ENCODE measurements at regions not wholly inside any gene's neighbourhood (a gene's known extent, or its start where the extent isn't known, plus 50 kb on each side); places are given as distances from the start of the nearest gene placed in this dataset.

GRCh38 chr1:98075626-98076025 is 154.8 kb upstream of the DPYD start:
- POLR2A ChIA-PET, result no interaction called here
- TF ChIP-seq ZXDB (tag by site-specific recombination; IDR thresholded peaks at IDR 0.05) (no peak), ZNF704 (tag by site-specific recombination; IDR thresholded peaks at IDR 0.05) (no peak), RBAK (tag by site-specific recombination; IDR thresholded peaks at IDR 0.05) (no peak)
- no peaks in the 10 kb centered on the region for H3K36me3 ChIP-seq (ENCODE audit: control insufficient read depth in 2 of 2, insufficient read depth in 1 of 2, low read length in 2 of 2)
- H3K27ac ChIP-seq (ENCODE audit: extremely low read depth, low read depth, low read length), result no peak overlapping the region
- CTCF ChIA-PET, result interaction anchor here (0.7 kb wide), 1 partner anchor 23 kb away, joined by 3 read pairs; no protein-coding TSS in a partner anchor
- no peaks in the 10 kb centered on the region for H3K9me3 ChIP-seq (ENCODE audit: control insufficient read depth, insufficient read depth, low read depth, low read length)
- no peak overlapping the region for H3K4me3 ChIP-seq (ENCODE audit: low read depth, low read length)
- no peaks in the 10 kb centered on the region for H3K4me1 ChIP-seq (ENCODE audit: control insufficient read depth, insufficient read depth, low read length)

GRCh38 chr1:98073823-98074222 is 153.0 kb upstream of the DPYD start:
- TF ChIP-seq ZNF571 (tag by site-specific recombination; IDR thresholded peaks at IDR 0.05), result no peak
- no peak for TF ChIP-seq ZNF148 (tag by site-specific recombination; IDR thresholded peaks at IDR 0.05; ENCODE audit: borderline replicate concordance)
- no peak for TF ChIP-seq PRDM2 (tag by site-specific recombination; IDR thresholded peaks at IDR 0.05; ENCODE audit: borderline replicate concordance)
- no peak for TF ChIP-seq ZNF391 (tag by site-specific recombination; IDR thresholded peaks at IDR 0.05; ENCODE audit: borderline replicate concordance, low read depth)
- no peak for TF ChIP-seq KLF16 (tag by site-specific recombination; IDR thresholded peaks at IDR 0.05)
- TF ChIP-seq OSR2 (tag by site-specific recombination; IDR thresholded peaks at IDR 0.05), result no peak
- TF ChIP-seq ZNF529 (tag by site-specific recombination; IDR thresholded peaks at IDR 0.05; ENCODE audit: insufficient replicate concordance), result no peak
- no peak for TF ChIP-seq ZNF501 (tag by site-specific recombination; IDR thresholded peaks at IDR 0.05)
- TF ChIP-seq AEBP2 (tag by site-specific recombination; IDR thresholded peaks at IDR 0.05; ENCODE audit: borderline replicate concordance), result no peak
- TF ChIP-seq ZNF654 (tag by site-specific recombination; IDR thresholded peaks at IDR 0.05; ENCODE audit: low read depth), result no peak
- TF ChIP-seq ZNF549 (tag by site-specific recombination; IDR thresholded peaks at IDR 0.05), result no peak
- TF ChIP-seq IKZF3 (tag by site-specific recombination; IDR thresholded peaks at IDR 0.05), result no peak
- TF ChIP-seq SP3 (tag by site-specific recombination; IDR thresholded peaks at IDR 0.05), result no peak
- TF ChIP-seq PRDM4 (tag by site-specific recombination; IDR thresholded peaks at IDR 0.05), result no peak
- POLR2A ChIA-PET, result no interaction called here
- CTCF ChIA-PET, result interaction anchor here (0.9 to 1.2 kb wide), 3 partner anchors 19 to 394 kb away, joined by 3 read pairs; no protein-coding TSS in a partner anchor
- H3K9me3 ChIP-seq (ENCODE audit: control insufficient read depth, insufficient read depth, low read depth, low read length), result no peaks in the 10 kb centered on the region
- no peaks in the 10 kb centered on the region for H3K4me1 ChIP-seq (ENCODE audit: control insufficient read depth, insufficient read depth, low read length)
- no peak overlapping the region for H3K27ac ChIP-seq (ENCODE audit: extremely low read depth, low read depth, low read length)
- no peak overlapping the region for H3K4me3 ChIP-seq (ENCODE audit: low read depth, low read length)
- H3K36me3 ChIP-seq (ENCODE audit: control insufficient read depth in 2 of 2, insufficient read depth in 1 of 2, low read length in 2 of 2), result no peaks in the 10 kb centered on the region
